ENCODE measurements at regions not wholly inside any gene's neighbourhood (a gene's known extent, or its start where the extent isn't known, plus 50 kb on each side); places are given as distances from the start of the nearest gene placed in this dataset.

DNA sequence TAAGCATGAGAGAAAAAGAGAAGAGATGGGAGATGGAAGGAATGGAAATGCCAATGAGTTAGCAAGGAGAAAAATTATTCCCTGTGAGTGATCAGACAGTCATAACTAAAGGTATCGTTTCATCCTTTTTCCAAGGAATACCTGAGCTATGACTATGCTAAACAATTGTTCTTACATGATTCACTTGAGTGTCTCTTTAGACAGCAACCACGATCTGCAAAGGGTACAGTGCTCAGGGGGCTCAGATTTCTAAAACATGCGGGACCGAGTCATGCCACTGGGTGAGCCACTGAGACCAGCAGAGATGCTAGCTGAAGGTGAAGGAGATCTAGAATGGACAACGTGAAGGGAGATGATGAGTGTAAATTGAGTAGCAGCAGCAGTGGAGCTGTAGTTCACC lies 78.0 kb upstream of the CTTNBP2 start:
- TF ChIP-seq EZH2 (IDR thresholded peaks at IDR 0.05; ENCODE audit: borderline replicate concordance, insufficient read depth, low read depth, low read length, poor library complexity, severe bottlenecking): no peak
- TF ChIP-seq, protein P1, sequence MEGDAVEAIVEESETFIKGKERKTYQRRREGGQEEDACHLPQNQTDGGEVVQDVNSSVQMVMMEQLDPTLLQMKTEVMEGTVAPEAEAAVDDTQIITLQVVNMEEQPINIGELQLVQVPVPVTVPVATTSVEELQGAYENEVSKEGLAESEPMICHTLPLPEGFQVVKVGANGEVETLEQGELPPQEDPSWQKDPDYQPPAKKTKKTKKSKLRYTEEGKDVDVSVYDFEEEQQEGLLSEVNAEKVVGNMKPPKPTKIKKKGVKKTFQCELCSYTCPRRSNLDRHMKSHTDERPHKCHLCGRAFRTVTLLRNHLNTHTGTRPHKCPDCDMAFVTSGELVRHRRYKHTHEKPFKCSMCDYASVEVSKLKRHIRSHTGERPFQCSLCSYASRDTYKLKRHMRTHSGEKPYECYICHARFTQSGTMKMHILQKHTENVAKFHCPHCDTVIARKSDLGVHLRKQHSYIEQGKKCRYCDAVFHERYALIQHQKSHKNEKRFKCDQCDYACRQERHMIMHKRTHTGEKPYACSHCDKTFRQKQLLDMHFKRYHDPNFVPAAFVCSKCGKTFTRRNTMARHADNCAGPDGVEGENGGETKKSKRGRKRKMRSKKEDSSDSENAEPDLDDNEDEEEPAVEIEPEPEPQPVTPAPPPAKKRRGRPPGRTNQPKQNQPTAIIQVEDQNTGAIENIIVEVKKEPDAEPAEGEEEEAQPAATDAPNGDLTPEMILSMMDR (IDR thresholded peaks at IDR 0.05): no peak

Measured in B cell (primary cell).